Fibroblast of lung (primary cell): ENCODE measurements at regions not wholly inside any gene's neighbourhood (a gene's known extent, or its start where the extent isn't known, plus 50 kb on each side); places are given as distances from the start of the nearest gene placed in this dataset.

Experiments used
- CTCF ChIP-seq, 2 donors: IDR thresholded peaks in 1 of 2; conservative IDR thresholded peaks in 1 of 2; 1 replicate in 1 of 2; 2 replicates in 1 of 2; pipeline ENCODE4 v1.5.1; 2011 to 2012; ENCODE audit warnings: low read length in 2 of 2, control low read depth in 1 of 2, inconsistent platforms in 1 of 2, low read depth in 1 of 2, mild to moderate bottlenecking in 1 of 2
- EZH2 ChIP-seq: IDR thresholded peaks from 2 replicates; pipeline ENCODE4 v1.5.1; 2012; ENCODE audit warnings: low read length, control low read depth, mild to moderate bottlenecking; ENCODE audit errors: missing control alignments

DNA sequence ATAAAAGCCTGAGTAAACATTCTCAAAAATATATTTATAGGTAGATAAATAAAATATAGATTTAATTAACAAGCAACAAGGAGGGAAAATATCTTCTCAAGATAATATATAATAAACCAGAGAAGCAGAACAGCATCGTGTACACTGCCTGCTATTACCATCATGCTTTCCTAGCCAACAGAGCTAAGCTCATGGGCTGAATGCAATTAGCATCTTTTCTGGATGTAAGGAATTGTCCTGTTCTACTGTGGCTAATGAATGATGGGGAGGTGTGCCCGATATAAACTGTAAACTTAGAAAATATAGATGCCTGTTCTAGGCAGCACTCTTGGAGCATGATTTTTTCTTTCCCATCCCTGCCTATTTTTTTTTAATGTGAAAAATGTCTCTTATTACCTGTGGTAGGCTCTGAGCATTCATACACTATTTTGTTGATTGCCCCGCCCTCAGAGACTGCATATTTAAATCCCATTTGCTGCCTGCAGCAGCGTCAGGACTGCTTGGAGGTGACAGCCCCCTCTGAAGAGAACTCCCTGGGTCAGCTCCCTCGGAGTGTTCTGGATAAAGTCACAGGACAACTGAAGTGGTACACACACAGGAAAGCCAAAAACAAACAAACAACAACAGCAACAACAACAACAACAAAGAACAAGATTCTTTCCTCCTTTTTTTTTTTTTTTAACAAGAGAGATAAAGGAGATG, 312.3 kb downstream of the SATB1 start:
- TF ChIP-seq EZH2 (no peak), CTCF (conservative IDR thresholded peaks at IDR 0.05 in 1 of 2, IDR thresholded peaks at IDR 0.05 in 1 of 2; ENCODE audit: low read depth in 1 of 2, low read length in 2 of 2) (no peak)
